Neural cell (in vitro differentiated cells): ENCODE measurements at regions not wholly inside any gene's neighbourhood (a gene's known extent, or its start where the extent isn't known, plus 50 kb on each side); places are given as distances from the start of the nearest gene placed in this dataset.

Experiments used
- EZH2 ChIP-seq: fragments of 200-600, 300-800 bp; shearing (Covaris generic), sonication (generic); IDR thresholded peaks from 2 replicates; pipeline ENCODE4 v1.6.1; 2014; ENCODE audit warnings: antibody characterized with exemption, low read length, borderline replicate concordance, mild to moderate bottlenecking; ENCODE audit not compliant: insufficient read depth, poor library complexity, severe bottlenecking
- SMC3 ChIP-seq: fragments of 450-650 bp; conservative IDR thresholded peaks from 2 replicates; pipeline ENCODE4 v1.6.1; 2014; ENCODE audit warnings: antibody characterized with exemption, mild to moderate bottlenecking, moderate library complexity; ENCODE audit not compliant: poor library complexity
- TAF1 ChIP-seq: IDR thresholded peaks from 2 replicates; pipeline ENCODE4 v1.6.1; 2012; ENCODE audit warnings: low read depth
- TF ChIP-seq, protein P1 (sequence below): fragments of 450-650 bp; IDR thresholded peaks from 2 replicates; pipeline ENCODE4 v1.5.1; 2014; ENCODE audit warnings: antibody characterized with exemption, mild to moderate bottlenecking, moderate library complexity; ENCODE audit not compliant: poor library complexity, severe bottlenecking

DNA sequence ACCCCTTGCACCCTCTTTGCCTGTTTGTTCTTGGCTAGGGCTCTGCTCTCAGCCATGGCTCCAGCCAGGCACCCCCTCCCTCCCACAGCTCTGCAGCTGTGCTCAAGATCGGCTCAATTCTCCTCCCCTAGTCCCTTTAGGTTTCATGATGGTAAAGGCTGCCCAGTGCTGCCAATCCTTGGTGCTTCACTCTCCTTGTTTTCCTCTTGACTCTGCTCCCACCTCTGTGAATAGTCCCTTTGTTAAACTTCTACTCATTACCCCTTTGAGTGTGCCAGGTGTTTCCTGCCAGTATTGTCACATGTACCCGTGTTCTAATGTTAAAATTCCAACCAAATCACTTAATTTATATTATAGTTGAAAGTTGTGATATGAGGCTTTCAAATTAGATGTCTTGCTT, 101.0 kb upstream of the CERS6 start:
- TF ChIP-seq, protein P1, sequence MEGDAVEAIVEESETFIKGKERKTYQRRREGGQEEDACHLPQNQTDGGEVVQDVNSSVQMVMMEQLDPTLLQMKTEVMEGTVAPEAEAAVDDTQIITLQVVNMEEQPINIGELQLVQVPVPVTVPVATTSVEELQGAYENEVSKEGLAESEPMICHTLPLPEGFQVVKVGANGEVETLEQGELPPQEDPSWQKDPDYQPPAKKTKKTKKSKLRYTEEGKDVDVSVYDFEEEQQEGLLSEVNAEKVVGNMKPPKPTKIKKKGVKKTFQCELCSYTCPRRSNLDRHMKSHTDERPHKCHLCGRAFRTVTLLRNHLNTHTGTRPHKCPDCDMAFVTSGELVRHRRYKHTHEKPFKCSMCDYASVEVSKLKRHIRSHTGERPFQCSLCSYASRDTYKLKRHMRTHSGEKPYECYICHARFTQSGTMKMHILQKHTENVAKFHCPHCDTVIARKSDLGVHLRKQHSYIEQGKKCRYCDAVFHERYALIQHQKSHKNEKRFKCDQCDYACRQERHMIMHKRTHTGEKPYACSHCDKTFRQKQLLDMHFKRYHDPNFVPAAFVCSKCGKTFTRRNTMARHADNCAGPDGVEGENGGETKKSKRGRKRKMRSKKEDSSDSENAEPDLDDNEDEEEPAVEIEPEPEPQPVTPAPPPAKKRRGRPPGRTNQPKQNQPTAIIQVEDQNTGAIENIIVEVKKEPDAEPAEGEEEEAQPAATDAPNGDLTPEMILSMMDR, result no peak
- TF ChIP-seq EZH2 (no peak), TAF1 (no peak), SMC3 (no peak)
